ENCODE measurements at regions not wholly inside any gene's neighbourhood (a gene's known extent, or its start where the extent isn't known, plus 50 kb on each side); places are given as distances from the start of the nearest gene placed in this dataset.
A peak's percentile ranks its signal among the peaks of the same experiment; 100 is the strongest.

DNA sequence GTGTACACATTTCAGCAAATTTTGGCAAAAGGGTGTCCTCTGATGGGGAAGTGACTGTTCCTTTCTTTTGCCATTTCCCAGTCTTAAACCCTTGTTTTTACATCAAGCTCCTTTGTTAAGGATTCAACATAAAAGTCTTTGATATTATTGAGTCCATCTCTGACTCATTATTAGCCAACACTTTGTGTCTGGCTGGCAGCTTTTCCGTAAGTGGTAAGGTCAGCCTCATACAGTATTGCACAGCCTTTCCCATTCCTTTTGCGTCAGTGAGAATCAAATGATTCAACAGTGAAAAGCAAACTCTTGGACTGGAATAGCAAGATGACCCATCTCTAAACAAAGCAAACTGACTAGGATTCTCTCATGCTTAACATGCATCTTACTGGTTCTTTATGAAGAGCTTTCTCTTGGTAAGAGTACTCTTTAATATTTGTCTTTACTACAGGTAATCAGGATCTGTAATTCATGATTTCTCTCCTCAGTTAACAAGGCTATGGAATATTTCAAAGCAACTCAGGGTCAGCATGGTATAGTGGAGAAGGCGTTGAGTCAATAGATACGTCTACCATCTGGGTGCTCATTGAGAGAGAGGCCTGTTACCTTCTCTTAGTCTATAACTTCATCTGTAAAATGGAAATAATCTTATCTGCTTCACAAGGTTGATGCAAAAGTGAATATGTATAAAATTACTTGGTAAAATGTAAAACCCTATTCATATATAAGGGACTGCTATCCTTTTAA lies 183.6 kb downstream of the PRL start:
- Histone ChIP-seq H3K4me1 (ENCODE audit: control insufficient read depth in 1 of 2, low read depth in 2 of 2) (no peaks in the 10 kb centered on the region), H3K27me3 (replicated peaks; ENCODE audit: insufficient read depth) (no peaks in the 10 kb centered on the region), H3K9me3 (no peaks in the 10 kb centered on the region), H3K4me3 (no peak overlapping the region), H3K27ac (no peak overlapping the region), H3K36me3 (no peaks in the 10 kb centered on the region)
- DNase-seq (ENCODE audit: low spot score) (peak; percentile 14), ATAC-seq (ENCODE audit: insufficient number of reproducible peaks, low FRiP score, low read depth) (no peak)
- no peak for TF ChIP-seq CTCF (IDR thresholded peaks at IDR 0.05)

DNA sequence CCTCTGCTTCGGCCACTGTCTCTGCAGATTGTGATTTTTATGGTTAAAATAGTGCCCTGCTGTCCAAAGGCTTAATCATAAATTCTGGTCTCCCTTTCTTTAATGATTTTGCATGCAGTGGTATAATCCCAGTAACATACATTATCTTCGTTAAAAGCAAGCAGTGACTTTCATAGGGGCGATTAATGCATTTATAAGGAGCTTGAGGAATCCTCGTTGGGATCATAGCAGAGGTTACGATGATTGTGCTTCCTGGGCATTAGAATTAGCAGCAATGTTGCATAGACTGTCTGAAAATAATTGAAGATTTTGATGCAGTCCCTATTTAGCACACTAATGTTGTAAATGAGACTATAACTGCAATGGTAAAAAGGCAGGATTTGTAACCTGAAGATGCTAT lies 181.3 kb downstream of the PRL start:
- TF ChIP-seq CTCF (IDR thresholded peaks at IDR 0.05), result no peak

GRCh38 chr6:22117631-22118030 lies 179.2 kb downstream of the PRL start:
- Histone ChIP-seq H3K4me1 (ENCODE audit: control insufficient read depth in 1 of 2, low read depth in 2 of 2) (no peaks in the 10 kb centered on the region), H3K9me3 (no peaks in the 10 kb centered on the region), H3K4me3 (no peak overlapping the region), H3K27me3 (replicated peaks; ENCODE audit: insufficient read depth) (no peaks in the 10 kb centered on the region), H3K36me3 (no peaks in the 10 kb centered on the region), H3K27ac (no peak overlapping the region)
- ATAC-seq (ENCODE audit: insufficient number of reproducible peaks, low FRiP score, low read depth), result no peak
- no peak for DNase-seq (ENCODE audit: low spot score)
- TF ChIP-seq CTCF (IDR thresholded peaks at IDR 0.05), result no peak

More for the DNA sequence above, 181.3 kb downstream of the PRL start:
- no peak overlapping the region for H3K4me3 ChIP-seq
- H3K27me3 ChIP-seq (replicated peaks; ENCODE audit: insufficient read depth), result no peaks in the 10 kb centered on the region
- no peak overlapping the region for H3K27ac ChIP-seq
- ATAC-seq (ENCODE audit: insufficient number of reproducible peaks, low FRiP score, low read depth), result no peak
- no peaks in the 10 kb centered on the region for H3K9me3 ChIP-seq
- no peaks in the 10 kb centered on the region for H3K36me3 ChIP-seq
- no peak for DNase-seq (ENCODE audit: low spot score)
- H3K4me1 ChIP-seq (ENCODE audit: control insufficient read depth in 1 of 2, low read depth in 2 of 2), result no peaks in the 10 kb centered on the region

GRCh38 chr6:22119500-22119899 lies 177.3 kb downstream of the PRL start:
- H3K4me3 ChIP-seq, result no peak overlapping the region
- TF ChIP-seq CTCF (IDR thresholded peaks at IDR 0.05), result no peak
- H3K27me3 ChIP-seq (replicated peaks; ENCODE audit: insufficient read depth), result no peaks in the 10 kb centered on the region
- H3K27ac ChIP-seq, result no peak overlapping the region
- H3K9me3 ChIP-seq, result no peaks in the 10 kb centered on the region
- DNase-seq (ENCODE audit: low spot score) (no peak), ATAC-seq (ENCODE audit: insufficient number of reproducible peaks, low FRiP score, low read depth) (no peak)
- H3K36me3 ChIP-seq, result no peaks in the 10 kb centered on the region
- H3K4me1 ChIP-seq (ENCODE audit: control insufficient read depth in 1 of 2, low read depth in 2 of 2), result no peaks in the 10 kb centered on the region

- no peaks in the 10 kb centered on the region for H3K27me3 ChIP-seq (replicated peaks; ENCODE audit: insufficient read depth)
- H3K4me1 ChIP-seq (ENCODE audit: control insufficient read depth in 1 of 2, low read depth in 2 of 2), result no peaks in the 10 kb centered on the region
- TF ChIP-seq CTCF (IDR thresholded peaks at IDR 0.05), result no peak
- no peak overlapping the region for H3K4me3 ChIP-seq
- no peak overlapping the region for H3K27ac ChIP-seq
- DNase-seq (ENCODE audit: low spot score) (no peak), ATAC-seq (ENCODE audit: insufficient number of reproducible peaks, low FRiP score, low read depth) (no peak)
- no peaks in the 10 kb centered on the region for H3K9me3 ChIP-seq
- no peaks in the 10 kb centered on the region for H3K36me3 ChIP-seq
These were observed 172.1 kb downstream of the PRL start for GRCh38 chr6:22124756-22125155.
